ENCODE measurements at regions not wholly inside any gene's neighbourhood (a gene's known extent, or its start where the extent isn't known, plus 50 kb on each side); places are given as distances from the start of the nearest gene placed in this dataset.
"Not testable (repeated sequence)": the region's sequence is repeated elsewhere in the genome, so short reads cannot be mapped to it uniquely, and the experiment has no call there.

- H3K4me1 ChIP-seq: no peaks in the 10 kb centered on the region
- intact Hi-C loops (cut with DNase I): no loop called here
- TF ChIP-seq, protein P1, sequence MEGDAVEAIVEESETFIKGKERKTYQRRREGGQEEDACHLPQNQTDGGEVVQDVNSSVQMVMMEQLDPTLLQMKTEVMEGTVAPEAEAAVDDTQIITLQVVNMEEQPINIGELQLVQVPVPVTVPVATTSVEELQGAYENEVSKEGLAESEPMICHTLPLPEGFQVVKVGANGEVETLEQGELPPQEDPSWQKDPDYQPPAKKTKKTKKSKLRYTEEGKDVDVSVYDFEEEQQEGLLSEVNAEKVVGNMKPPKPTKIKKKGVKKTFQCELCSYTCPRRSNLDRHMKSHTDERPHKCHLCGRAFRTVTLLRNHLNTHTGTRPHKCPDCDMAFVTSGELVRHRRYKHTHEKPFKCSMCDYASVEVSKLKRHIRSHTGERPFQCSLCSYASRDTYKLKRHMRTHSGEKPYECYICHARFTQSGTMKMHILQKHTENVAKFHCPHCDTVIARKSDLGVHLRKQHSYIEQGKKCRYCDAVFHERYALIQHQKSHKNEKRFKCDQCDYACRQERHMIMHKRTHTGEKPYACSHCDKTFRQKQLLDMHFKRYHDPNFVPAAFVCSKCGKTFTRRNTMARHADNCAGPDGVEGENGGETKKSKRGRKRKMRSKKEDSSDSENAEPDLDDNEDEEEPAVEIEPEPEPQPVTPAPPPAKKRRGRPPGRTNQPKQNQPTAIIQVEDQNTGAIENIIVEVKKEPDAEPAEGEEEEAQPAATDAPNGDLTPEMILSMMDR (IDR thresholded peaks at IDR 0.05): no peak
- TF ChIP-seq POLR2A (IDR thresholded peaks at IDR 0.05): no peak
- H3K27me3 ChIP-seq: no peaks in the 10 kb centered on the region
- no peak overlapping the region for H3K27ac ChIP-seq
- H3K36me3 ChIP-seq: no peaks in the 10 kb centered on the region
- H3K4me3 ChIP-seq: no peak overlapping the region
- no peak for DNase-seq
- H3K9me3 ChIP-seq: no peaks in the 10 kb centered on the region
These were observed 320.8 kb downstream of the PCDH20 start for GRCh38 chr13:61094865-61095264.

DNA sequence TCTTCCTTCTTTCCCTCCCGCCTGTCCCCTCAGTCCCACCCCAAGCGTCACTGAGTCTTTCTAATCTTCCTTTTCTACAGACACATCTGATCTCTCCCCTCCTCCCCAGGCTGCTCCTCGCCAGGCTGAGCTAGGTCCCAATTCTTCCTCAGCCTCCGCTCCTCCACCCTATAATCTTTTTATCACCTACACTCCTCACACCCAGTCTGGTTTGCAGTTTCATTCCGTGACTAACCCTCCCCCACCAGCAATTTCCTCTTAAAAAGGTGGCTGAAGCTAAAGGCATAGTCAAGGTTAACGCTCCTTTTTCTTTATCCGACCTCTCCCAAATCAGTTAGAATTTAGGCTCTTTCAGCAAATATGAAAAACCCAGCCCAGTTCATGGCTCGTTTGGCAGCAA is 325.8 kb downstream of the PCDH20 start:
- DNase-seq; H3K4me3 ChIP-seq; intact Hi-C loops (cut with DNase I); H3K9me3 ChIP-seq; H3K4me1 ChIP-seq; H3K36me3 ChIP-seq; H3K27me3 ChIP-seq; H3K27ac ChIP-seq: not testable (repeated sequence)
- 63 to 74% methylated on average over 8 of the region's 8 CpGs for WGBS, 2 donors

GRCh38 chr13:61086087-61086486 is 329.6 kb downstream of the PCDH20 start:
- DNase-seq: no peak
- no peaks in the 10 kb centered on the region for H3K4me1 ChIP-seq
- 76 to 91% methylated on average over 1 of the region's 1 CpG for WGBS, 2 donors
- TF ChIP-seq POLR2A (IDR thresholded peaks at IDR 0.05): no peak
- TF ChIP-seq, protein P1 (IDR thresholded peaks at IDR 0.05): no peak
- no peak overlapping the region for H3K4me3 ChIP-seq
- no peaks in the 10 kb centered on the region for H3K36me3 ChIP-seq
- no peak overlapping the region for H3K27ac ChIP-seq
- intact Hi-C loops (cut with DNase I): no loop called here
- H3K9me3 ChIP-seq: no peaks in the 10 kb centered on the region
- no peaks in the 10 kb centered on the region for H3K27me3 ChIP-seq

- Histone ChIP-seq H3K27ac (no peak overlapping the region), H3K4me1 (no peaks in the 10 kb centered on the region), H3K9me3 (no peaks in the 10 kb centered on the region), H3K27me3 (no peaks in the 10 kb centered on the region), H3K4me3 (no peak overlapping the region), H3K36me3 (no peaks in the 10 kb centered on the region)
- no peak for TF ChIP-seq POLR2A (IDR thresholded peaks at IDR 0.05)
- TF ChIP-seq, protein P1 (IDR thresholded peaks at IDR 0.05): no peak
- DNase-seq: no peak
- intact Hi-C loops (cut with DNase I): no loop called here
These were observed 330.7 kb downstream of the PCDH20 start for GRCh38 chr13:61084988-61085387.

DNA sequence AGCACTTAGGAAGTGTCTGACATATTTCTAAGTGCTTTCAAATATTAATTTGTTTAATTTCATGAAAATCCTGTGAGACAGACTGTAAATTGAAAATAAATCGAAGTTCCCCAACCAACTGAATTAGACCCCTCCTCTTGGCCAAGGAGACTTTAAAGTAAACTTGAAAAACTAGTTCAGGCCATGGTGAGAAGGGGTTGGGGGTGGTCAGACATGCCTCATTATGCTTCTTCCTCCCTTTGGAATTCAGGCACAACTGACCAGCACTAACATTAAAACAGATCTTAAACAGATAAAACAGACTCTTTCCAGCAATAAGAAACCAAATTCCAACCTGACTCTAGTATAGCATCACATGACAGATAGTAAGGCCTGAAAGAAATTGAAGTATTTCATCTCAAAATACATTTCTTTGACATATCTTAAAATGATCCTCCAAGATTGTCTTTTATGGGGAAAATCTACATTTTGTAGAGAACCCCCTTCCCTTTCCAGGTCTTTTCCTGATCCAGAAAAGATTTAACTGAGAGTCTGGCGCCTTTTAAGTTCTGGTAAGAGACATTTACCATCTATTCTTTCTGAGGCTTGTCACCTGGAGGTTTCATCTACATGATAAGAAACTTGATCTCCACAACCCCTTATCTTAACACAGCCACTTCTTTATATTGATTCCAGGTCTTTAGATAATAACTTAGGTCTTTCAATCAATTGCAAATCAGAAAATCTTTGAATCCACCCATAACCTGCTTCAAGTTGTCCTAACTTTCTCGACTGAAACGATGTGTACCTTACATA is 336.5 kb downstream of the PCDH20 start:
- no peak for DNase-seq
- intact Hi-C loops (cut with DNase I): no loop called here
- no peak for TF ChIP-seq POLR2A (IDR thresholded peaks at IDR 0.05)
- TF ChIP-seq, protein P1 (IDR thresholded peaks at IDR 0.05): no peak
- H3K4me3 ChIP-seq: no peak overlapping the region
- H3K27ac ChIP-seq: no peak overlapping the region
- no peaks in the 10 kb centered on the region for H3K27me3 ChIP-seq
- H3K4me1 ChIP-seq: no peaks in the 10 kb centered on the region
- no peaks in the 10 kb centered on the region for H3K36me3 ChIP-seq
- no peaks in the 10 kb centered on the region for H3K9me3 ChIP-seq
- 56 to 65% methylated on average over 4 of the region's 4 CpGs for WGBS, 2 donors

GRCh38 chr13:61052175-61052574 is 363.5 kb downstream of the PCDH20 start:
- Histone ChIP-seq H3K4me3 (no peak overlapping the region), H3K4me1 (no peaks in the 10 kb centered on the region), H3K36me3 (no peaks in the 10 kb centered on the region), H3K9me3 (no peaks in the 10 kb centered on the region), H3K27me3 (no peaks in the 10 kb centered on the region), H3K27ac (no peak overlapping the region)
- TF ChIP-seq, protein P1 (IDR thresholded peaks at IDR 0.05): no peak
- TF ChIP-seq POLR2A (IDR thresholded peaks at IDR 0.05): no peak
- WGBS, 2 donors: 61% methylated on average over 1 of the region's 1 CpG
- intact Hi-C loops (cut with DNase I): no loop called here
- no peak for DNase-seq

Measured in esophagus squamous epithelium (tissue), 5 donors.